Spleen (tissue), 11 donors: ENCODE measurements at regions not wholly inside any gene's neighbourhood (a gene's known extent, or its start where the extent isn't known, plus 50 kb on each side); places are given as distances from the start of the nearest gene placed in this dataset.

ENCODE experiments used
- DNase-seq: peaks from one replicate; pipeline ENCODE4 v3.0.0-alpha.2; 2020
- H3K27ac ChIP-seq, 8 donors: fragments of 200-600 bp; sonication (generic) in 7 of 8; 1 replicate in 4 of 8; 2 replicates in 4 of 8; pipeline versions ENCODE4 v1.5.0 to v1.8.0; 2016 to 2021; ENCODE audit warnings: inconsistent platforms in 4 of 8, mild to moderate bottlenecking in 4 of 8, moderate library complexity in 1 of 8
- H3K27me3 ChIP-seq, 7 donors: fragments of 200-600 bp; sonication (generic) in 6 of 7; replicated peaks in 1 of 7; 1 replicate in 4 of 7; 2 replicates in 3 of 7; pipeline versions ENCODE4 v1.5.0 to v1.8.0; 2016 to 2021; ENCODE audit warnings: inconsistent platforms in 3 of 7, mild to moderate bottlenecking in 1 of 7
- H3K36me3 ChIP-seq, 6 donors: fragments of 200-600 bp; sonication (generic) in 5 of 6; 1 replicate in 4 of 6; 2 replicates in 2 of 6; pipeline versions ENCODE4 v1.5.0 to v1.8.0; 2016 to 2021; ENCODE audit warnings: inconsistent platforms in 2 of 6
- H3K4me1 ChIP-seq, 6 donors: fragments of 200-600 bp; sonication (generic) in 5 of 6; 1 replicate in 3 of 6; 2 replicates in 3 of 6; pipeline versions ENCODE4 v1.5.0 to v1.8.0; 2016 to 2021; ENCODE audit warnings: inconsistent platforms in 3 of 6
- H3K4me3 ChIP-seq, 8 donors: fragments of 200-600 bp; sonication (generic) in 7 of 8; 1 replicate in 4 of 8; 2 replicates in 4 of 8; pipeline versions ENCODE4 v1.5.0 to v1.8.0; 2016 to 2021; ENCODE audit warnings: inconsistent platforms in 4 of 8, mild to moderate bottlenecking in 4 of 8, moderate library complexity in 2 of 8
- H3K9me3 ChIP-seq, 8 donors: fragments of 200-600 bp; sonication (generic) in 7 of 8; 1 replicate in 4 of 8; 2 replicates in 4 of 8; pipeline versions ENCODE4 v1.5.0 to v1.8.0; 2016 to 2021; ENCODE audit warnings: inconsistent platforms in 4 of 8
- CTCF ChIP-seq, 11 experiments: fragments of 200-600 bp in 7 of 11; fragments of 450-650 bp in 4 of 11; sonication (generic) in 4 of 11; IDR thresholded peaks in 8 of 11; conservative IDR thresholded peaks in 3 of 11; 1 replicate in 7 of 11; 2 replicates in 4 of 11; pipeline versions ENCODE4 v1.4.0 to v1.8.0; 2016 to 2021; ENCODE audit warnings: antibody characterized with exemption in 11 of 11, inconsistent platforms in 4 of 11, mild to moderate bottlenecking in 1 of 11
- POLR2A ChIP-seq, 3 donors: fragments of 450-650 bp; IDR thresholded peaks; one replicate each; pipeline ENCODE4 v1.5.1; 2017; ENCODE audit warnings: antibody characterized with exemption in 3 of 3, mild to moderate bottlenecking in 1 of 3
- POLR2AphosphoS5 ChIP-seq, 3 donors: sonication (generic); formaldehyde crosslinking; IDR thresholded peaks; one replicate each; pipeline ENCODE4 v1.5.1; 2017; ENCODE audit warnings: antibody characterized with exemption in 3 of 3
- WGBS, 5 donors: extraction: QIAGEN DNeasy Blood & Tissue Kit in 3 of 5; methylation state at CpG; one replicate each; pipeline versions ENCODE4 v1.1.5 to v1.1.7; 2013 to 2018; 5-methylcytosine and 5-hydroxymethylcytosine counted together
- intact Hi-C: fragments of 100-400 bp; cut with DNase I; formaldehyde crosslinking; loops from one replicate; pipeline ENCODE4 v1.15.0; 2023; ENCODE audit warnings: low total_unique reads
- donor health status: healthy with polysubstance abuse.
- donor health status: DM: no; HTN: no; CAD: no; lungs with moderate emphysema.
- donor health status: DM: no; HTN: no; CAD: no.
- donor health status: Bipolar disorder and iron deficiency.
- donor health status: healthy.
- donor health status: DM: no; HTN: no; CAD: no.
- donor health status: DM: yes; HTN: yes; CAD: no.

DNA sequence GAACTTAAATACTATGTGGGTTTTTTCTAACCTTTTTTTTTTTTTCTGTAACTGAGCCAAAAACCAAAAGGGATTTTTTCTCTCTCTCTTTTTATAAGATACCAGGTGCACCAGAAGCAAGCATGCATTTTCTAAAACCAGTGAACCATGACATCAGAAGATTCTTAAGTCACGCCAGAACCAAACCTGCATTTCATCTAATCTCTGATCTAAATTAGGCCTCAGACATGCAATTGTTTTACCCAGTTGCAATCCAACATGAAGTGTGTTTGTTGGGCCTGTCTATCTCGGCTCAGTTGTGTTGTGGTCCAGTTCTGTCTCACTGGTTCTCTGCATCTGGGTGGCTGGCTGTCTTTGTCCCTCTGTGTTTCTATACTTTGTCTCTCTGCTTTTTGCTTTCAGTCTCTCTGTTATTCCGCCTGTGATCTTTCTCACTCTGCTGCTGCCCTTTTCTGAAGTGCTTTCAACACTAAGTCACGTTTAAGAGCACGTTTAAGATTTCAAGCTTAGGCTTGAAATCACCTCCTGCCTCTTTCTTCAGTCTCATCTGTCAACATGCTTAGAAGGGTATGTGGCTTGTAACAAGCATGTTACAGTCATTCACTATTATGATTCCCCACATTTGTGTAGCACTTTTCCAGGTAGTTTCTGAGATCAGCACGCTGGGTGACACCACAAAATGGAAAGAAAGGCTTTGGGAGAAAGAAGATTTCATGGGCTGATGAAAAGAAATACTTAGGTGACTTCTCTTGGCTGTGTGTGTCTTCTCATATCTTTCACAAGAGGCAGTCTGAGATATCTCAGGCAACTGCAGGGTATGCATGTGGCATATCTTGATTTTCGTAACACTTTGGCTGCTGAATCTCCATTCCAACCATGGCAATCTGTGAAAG is 488.9 kb downstream of the SHISA9 start:
- H3K36me3 ChIP-seq = no peaks in the 10 kb centered on the region
- intact Hi-C loops = no loop called here
- H3K27ac ChIP-seq = no peak overlapping the region
- no peak for DNase-seq
- no peak for TF ChIP-seq POLR2AphosphoS5 (IDR thresholded peaks at IDR 0.05)
- peaks cover 0 to 34% (median 21%) of the 10 kb centered on the region in 8 donors for H3K9me3 ChIP-seq
- no peak overlapping the region for H3K4me3 ChIP-seq
- 52 to 65% (median 61%) methylated on average over 7 of the region's 7 CpGs for WGBS, 5 donors
- no peaks in the 10 kb centered on the region for H3K4me1 ChIP-seq
- H3K27me3 ChIP-seq = no peaks in the 10 kb centered on the region

DNA sequence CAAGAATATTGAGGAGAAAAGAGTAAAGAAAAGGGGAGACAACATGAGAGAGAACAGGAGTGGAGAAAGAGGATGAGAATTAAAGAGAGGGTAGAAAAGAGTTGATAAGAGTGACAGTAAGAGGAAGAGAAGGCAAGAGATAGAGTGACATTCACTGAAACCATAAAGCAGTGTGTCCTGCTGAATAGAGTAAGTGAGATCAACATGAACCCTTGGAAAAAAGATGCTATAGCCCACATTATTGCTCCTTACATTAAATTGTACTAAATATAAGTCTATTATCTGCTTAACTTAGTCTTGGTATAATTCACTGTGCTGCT is 489.5 kb downstream of the SHISA9 start:
- no peak for DNase-seq
- no peak overlapping the region for H3K27ac ChIP-seq
- H3K36me3 ChIP-seq = no peaks in the 10 kb centered on the region
- H3K27me3 ChIP-seq = no peaks in the 10 kb centered on the region
- TF ChIP-seq POLR2AphosphoS5 (IDR thresholded peaks at IDR 0.05) (no peak), CTCF (IDR thresholded peaks at IDR 0.05 in 8 of 11, conservative IDR thresholded peaks at IDR 0.05 in 3 of 11) (no peak), POLR2A (IDR thresholded peaks at IDR 0.05) (no peak)
- peaks cover 0 to 28% (median 15%) of the 10 kb centered on the region in 8 donors for H3K9me3 ChIP-seq
- no peak overlapping the region for H3K4me3 ChIP-seq
- intact Hi-C loops = no loop called here
- no peaks in the 10 kb centered on the region for H3K4me1 ChIP-seq

DNA sequence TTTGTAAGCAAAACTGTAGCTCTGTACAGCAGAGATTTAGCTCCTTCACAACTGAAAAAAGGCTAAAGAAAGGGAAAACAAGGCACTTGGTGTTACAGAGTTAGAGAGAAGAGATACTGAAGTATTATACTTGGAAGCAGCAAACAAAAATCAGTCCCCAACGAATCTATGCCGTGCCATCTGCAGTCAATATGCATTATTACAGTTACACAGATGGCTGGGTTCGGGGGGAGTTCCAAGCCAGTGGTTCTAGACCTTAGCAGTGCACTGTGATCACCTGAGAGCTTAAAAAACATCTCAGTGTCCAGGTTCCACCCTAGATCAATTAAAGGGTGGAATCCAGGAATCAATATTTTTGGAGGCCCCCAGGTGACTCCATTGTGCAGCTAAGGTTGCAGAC is 489.9 kb downstream of the SHISA9 start:
- DNase-seq = no peak
- Histone ChIP-seq H3K27me3 (no peaks in the 10 kb centered on the region), H3K9me3 (peaks cover 0 to 25% (median 11%) of the 10 kb centered on the region in 8 donors), H3K36me3 (no peaks in the 10 kb centered on the region), H3K27ac (no peak overlapping the region), H3K4me1 (no peaks in the 10 kb centered on the region), H3K4me3 (no peak overlapping the region)
- no peak for TF ChIP-seq POLR2AphosphoS5 (IDR thresholded peaks at IDR 0.05)
- TF ChIP-seq CTCF (IDR thresholded peaks at IDR 0.05 in 8 of 11, conservative IDR thresholded peaks at IDR 0.05 in 3 of 11) = no peak
- TF ChIP-seq POLR2A (IDR thresholded peaks at IDR 0.05) = no peak
- WGBS, 5 donors = 44 to 78% (median 63%) methylated on average over 3 of the region's 3 CpGs
- intact Hi-C loops = no loop called here

GRCh38 chr16:13392341-13392740 is 490.9 kb downstream of the SHISA9 start:
- Histone ChIP-seq H3K36me3 (no peaks in the 10 kb centered on the region), H3K4me3 (no peak overlapping the region), H3K9me3 (peaks cover 0 to 14% (median 4%) of the 10 kb centered on the region in 8 donors), H3K4me1 (no peaks in the 10 kb centered on the region), H3K27ac (no peak overlapping the region), H3K27me3 (no peaks in the 10 kb centered on the region)
- TF ChIP-seq POLR2A (IDR thresholded peaks at IDR 0.05) = no peak
- no peak for TF ChIP-seq POLR2AphosphoS5 (IDR thresholded peaks at IDR 0.05)
- no peak for TF ChIP-seq CTCF (IDR thresholded peaks at IDR 0.05 in 8 of 11, conservative IDR thresholded peaks at IDR 0.05 in 3 of 11)
- DNase-seq = no peak
- 91 to 94% (median 92%) methylated on average over 4 of the region's 4 CpGs for WGBS, 5 donors
- intact Hi-C loops = no loop called here
